Fibroblast of lung (primary cell): ENCODE measurements at regions not wholly inside any gene's neighbourhood (a gene's known extent, or its start where the extent isn't known, plus 50 kb on each side); places are given as distances from the start of the nearest gene placed in this dataset.
"Not testable (repeated sequence)": the region's sequence is repeated elsewhere in the genome, so short reads cannot be mapped to it uniquely, and the experiment has no call there.

Experiments used
- DNase-seq, 2 donors: peaks; one replicate each; pipeline versions ENCODE4 v3.0.0 to v3.0.0-alpha.2; 2010; ENCODE audit warnings: low read depth in 2 of 2
- H2AFZ ChIP-seq: 2 replicates; pipeline ENCODE4 v1.5.1; 2012; ENCODE audit warnings: low read length, control low read depth, inconsistent platforms
- H3K27ac ChIP-seq: 2 replicates; pipeline ENCODE4 v1.5.1; 2011; ENCODE audit warnings: low read length, control low read depth; ENCODE audit not compliant: insufficient read depth
- H3K27me3 ChIP-seq: 2 replicates; pipeline ENCODE4 v1.5.1; 2011; ENCODE audit warnings: mild to moderate bottlenecking, low read length; ENCODE audit not compliant: control insufficient read depth, insufficient read depth
- H3K36me3 ChIP-seq: 2 replicates; pipeline ENCODE4 v1.5.1; 2011; ENCODE audit warnings: low read length; ENCODE audit not compliant: control insufficient read depth, insufficient read depth
- H3K4me1 ChIP-seq: 2 replicates; pipeline ENCODE4 v1.5.1; 2011; ENCODE audit warnings: low read length; ENCODE audit not compliant: control insufficient read depth, insufficient read depth; ENCODE audit errors: extremely low read depth
- H3K4me2 ChIP-seq: 2 replicates; pipeline ENCODE4 v1.5.1; 2011; ENCODE audit warnings: low read length, control low read depth; ENCODE audit not compliant: insufficient read depth; ENCODE audit errors: extremely low read depth
- H3K4me3 ChIP-seq, 4 experiments: fragments of 200-600 bp in 1 of 4; sonication (generic) in 1 of 4; replicated peaks in 1 of 4; 2 replicates each; pipeline ENCODE4 v1.5.1; 2011 to 2016; ENCODE audit warnings: low read length in 4 of 4, low read depth in 3 of 4, mild to moderate bottlenecking in 3 of 4, control low read depth in 2 of 4, inconsistent platforms in 1 of 4, mixed read lengths in 1 of 4; ENCODE audit not compliant: insufficient read depth in 1 of 4; ENCODE audit errors: control extremely low read depth in 1 of 4
- H3K79me2 ChIP-seq: 2 replicates; pipeline ENCODE4 v1.5.1; 2012; ENCODE audit warnings: mild to moderate bottlenecking, low read length, inconsistent platforms; ENCODE audit not compliant: control insufficient read depth, insufficient read depth
- H3K9ac ChIP-seq: 2 replicates; pipeline ENCODE4 v1.5.1; 2011; ENCODE audit warnings: mild to moderate bottlenecking, low read length, control low read depth; ENCODE audit not compliant: insufficient read depth
- H3K9me3 ChIP-seq: 2 replicates; pipeline ENCODE4 v1.5.1; 2012; ENCODE audit warnings: low read depth, low read length; ENCODE audit not compliant: control insufficient read depth, insufficient read depth
- H4K20me1 ChIP-seq: 2 replicates; pipeline ENCODE4 v1.5.1; 2011; ENCODE audit warnings: low read length; ENCODE audit not compliant: control insufficient read depth, insufficient read depth; ENCODE audit errors: extremely low read depth

- not testable (repeated sequence) for H3K4me1 ChIP-seq, H3K9ac ChIP-seq, H4K20me1 ChIP-seq, H3K27ac ChIP-seq, H3K36me3 ChIP-seq, H2AFZ ChIP-seq, H3K4me3 ChIP-seq, DNase-seq, H3K27me3 ChIP-seq, H3K4me2 ChIP-seq, H3K9me3 ChIP-seq, H3K79me2 ChIP-seq
These were observed 62.1 kb upstream of the APOD start for GRCh38 chr3:195645872-195646271.

- H3K36me3 ChIP-seq, H2AFZ ChIP-seq, H3K4me1 ChIP-seq, H4K20me1 ChIP-seq, H3K4me2 ChIP-seq, H3K27ac ChIP-seq, H3K4me3 ChIP-seq, H3K9me3 ChIP-seq, H3K9ac ChIP-seq, H3K27me3 ChIP-seq, DNase-seq, H3K79me2 ChIP-seq: not testable (repeated sequence)
These were observed 59.5 kb upstream of the APOD start for GRCh38 chr3:195643245-195643644.

DNA sequence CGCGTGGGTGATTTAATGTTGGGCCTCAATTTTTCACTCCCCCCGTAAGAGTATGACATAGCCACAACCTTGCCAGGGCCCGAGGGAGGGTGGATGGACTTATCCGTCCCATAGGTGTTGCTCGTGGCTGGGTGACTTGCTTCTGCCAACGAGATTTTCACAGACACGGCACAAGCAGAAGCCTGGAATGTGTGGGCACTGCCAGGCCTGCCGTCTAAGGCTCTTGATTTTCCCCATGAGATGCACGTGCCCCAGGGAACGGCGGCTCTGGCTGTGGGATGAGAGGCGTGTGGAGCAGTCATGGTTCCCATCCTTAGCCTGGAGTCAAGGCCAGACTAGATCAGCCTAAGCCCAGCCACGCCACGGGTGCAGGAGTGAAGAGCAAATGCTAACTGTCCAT, 58.6 kb upstream of the APOD start:
- not testable (repeated sequence) for H3K9ac ChIP-seq, H3K79me2 ChIP-seq, H3K4me1 ChIP-seq, H4K20me1 ChIP-seq, H3K4me2 ChIP-seq, H3K27ac ChIP-seq, DNase-seq, H3K27me3 ChIP-seq, H3K4me3 ChIP-seq, H3K36me3 ChIP-seq, H3K9me3 ChIP-seq, H2AFZ ChIP-seq

- not testable (repeated sequence) for DNase-seq, H3K9ac ChIP-seq, H2AFZ ChIP-seq, H3K27ac ChIP-seq, H4K20me1 ChIP-seq, H3K27me3 ChIP-seq, H3K9me3 ChIP-seq, H3K36me3 ChIP-seq, H3K4me3 ChIP-seq, H3K4me1 ChIP-seq, H3K4me2 ChIP-seq, H3K79me2 ChIP-seq
These were observed 54.7 kb upstream of the APOD start for GRCh38 chr3:195638456-195638855.

DNA sequence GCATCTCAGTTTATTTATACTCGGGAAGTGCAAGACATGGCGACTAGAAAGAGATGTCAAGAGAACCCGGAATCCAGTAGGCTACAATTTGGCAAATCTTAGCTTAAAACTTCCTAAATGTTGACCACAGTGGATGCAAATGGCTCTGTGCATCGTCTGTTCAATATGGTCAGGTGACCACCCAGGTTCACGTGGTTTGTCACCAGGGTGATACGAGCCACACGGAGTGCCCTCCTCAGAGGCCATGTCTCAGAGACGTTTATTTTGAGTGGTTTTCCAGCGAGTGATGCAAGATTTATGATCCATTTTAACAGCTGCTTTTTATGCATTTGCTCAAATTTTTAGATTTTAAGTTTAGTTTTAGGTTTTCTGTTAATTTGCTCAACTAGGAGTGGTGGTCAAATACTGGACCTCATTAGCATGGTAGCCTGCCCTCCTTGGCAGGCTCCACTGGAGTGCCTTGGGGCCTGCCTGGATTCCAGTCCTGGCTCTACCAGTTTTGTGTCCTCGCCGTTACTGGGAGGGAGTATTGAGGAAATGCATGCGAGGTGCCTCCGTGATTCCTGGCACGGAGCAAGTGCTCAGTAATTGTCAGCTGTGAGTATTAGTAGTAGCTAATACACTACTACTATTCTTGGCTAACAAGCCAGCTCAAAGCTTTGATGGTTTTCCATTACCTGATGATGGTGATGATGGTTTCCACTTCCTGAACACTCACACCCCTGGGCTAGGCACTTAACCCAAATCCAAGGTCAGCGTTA, 53.9 kb upstream of the APOD start:
- H3K4me1 ChIP-seq, DNase-seq: not testable (repeated sequence)

GRCh38 chr3:195637011-195637410, 53.3 kb upstream of the APOD start:
- H4K20me1 ChIP-seq, H3K79me2 ChIP-seq, H3K27ac ChIP-seq, H3K36me3 ChIP-seq, H3K4me3 ChIP-seq, H2AFZ ChIP-seq, H3K27me3 ChIP-seq, H3K4me1 ChIP-seq, H3K9ac ChIP-seq, DNase-seq, H3K9me3 ChIP-seq, H3K4me2 ChIP-seq: not testable (repeated sequence)

More for the DNA sequence above, 53.9 kb upstream of the APOD start:
- not testable (repeated sequence) for H2AFZ ChIP-seq, H3K9ac ChIP-seq, H4K20me1 ChIP-seq, H3K27ac ChIP-seq, H3K79me2 ChIP-seq, H3K36me3 ChIP-seq, H3K27me3 ChIP-seq, H3K4me2 ChIP-seq, H3K4me3 ChIP-seq, H3K9me3 ChIP-seq
